ENCODE measurements at regions not wholly inside any gene's neighbourhood (a gene's known extent, or its start where the extent isn't known, plus 50 kb on each side); places are given as distances from the start of the nearest gene placed in this dataset.
A peak's percentile ranks its signal among the peaks of the same experiment; 100 is the strongest.

DNA sequence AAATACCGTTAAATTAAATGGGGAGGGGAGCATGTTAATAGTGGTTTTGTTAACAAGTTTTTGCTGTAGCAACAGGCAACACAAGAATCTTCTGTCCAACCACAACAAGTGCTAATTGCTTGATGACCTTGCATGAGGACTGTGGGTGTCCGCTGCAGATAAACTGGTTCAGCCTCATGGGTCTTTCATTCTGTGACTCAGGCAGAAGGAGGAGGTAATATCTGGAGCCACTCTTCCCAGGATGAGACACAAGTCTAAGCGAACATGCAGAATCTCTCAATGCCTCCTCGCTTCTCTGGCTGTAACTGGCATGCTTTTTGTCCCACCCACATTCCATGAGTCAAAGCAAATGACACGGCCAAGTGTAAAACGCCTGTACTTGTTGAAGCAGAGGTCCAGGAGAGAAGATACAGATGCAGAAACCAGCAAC is 56.6 kb upstream of the MYO16 start:
- ChIA-PET CTCF (no interaction called here), POLR2A (no interaction called here)
- Mint-ChIP-seq H3K36me3 (ENCODE audit: insufficient read depth, unreplicated experiment) (no peaks in the 10 kb centered on the region), H3K27ac (ENCODE audit: low read depth, unreplicated experiment) (no peak overlapping the region), H3K9me3 (ENCODE audit: unreplicated experiment) (no peaks in the 10 kb centered on the region), H3K27me3 (ENCODE audit: insufficient read depth, unreplicated experiment) (peaks cover 48% of the 10 kb centered on the region), H3K4me1 (ENCODE audit: insufficient read depth, unreplicated experiment) (no peaks in the 10 kb centered on the region), H3K4me3 (ENCODE audit: unreplicated experiment) (no peak overlapping the region)
- DNase-seq (ENCODE audit: unreplicated experiment) = peak; percentile 9
- BruUV-seq (replicated peaks) = no TSS peak
- intact Hi-C loops (cut with micrococcal nuclease) = no loop called here
- TF ChIP-seq, protein P1, sequence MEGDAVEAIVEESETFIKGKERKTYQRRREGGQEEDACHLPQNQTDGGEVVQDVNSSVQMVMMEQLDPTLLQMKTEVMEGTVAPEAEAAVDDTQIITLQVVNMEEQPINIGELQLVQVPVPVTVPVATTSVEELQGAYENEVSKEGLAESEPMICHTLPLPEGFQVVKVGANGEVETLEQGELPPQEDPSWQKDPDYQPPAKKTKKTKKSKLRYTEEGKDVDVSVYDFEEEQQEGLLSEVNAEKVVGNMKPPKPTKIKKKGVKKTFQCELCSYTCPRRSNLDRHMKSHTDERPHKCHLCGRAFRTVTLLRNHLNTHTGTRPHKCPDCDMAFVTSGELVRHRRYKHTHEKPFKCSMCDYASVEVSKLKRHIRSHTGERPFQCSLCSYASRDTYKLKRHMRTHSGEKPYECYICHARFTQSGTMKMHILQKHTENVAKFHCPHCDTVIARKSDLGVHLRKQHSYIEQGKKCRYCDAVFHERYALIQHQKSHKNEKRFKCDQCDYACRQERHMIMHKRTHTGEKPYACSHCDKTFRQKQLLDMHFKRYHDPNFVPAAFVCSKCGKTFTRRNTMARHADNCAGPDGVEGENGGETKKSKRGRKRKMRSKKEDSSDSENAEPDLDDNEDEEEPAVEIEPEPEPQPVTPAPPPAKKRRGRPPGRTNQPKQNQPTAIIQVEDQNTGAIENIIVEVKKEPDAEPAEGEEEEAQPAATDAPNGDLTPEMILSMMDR (IDR thresholded peaks at IDR 0.05; ENCODE audit: unreplicated experiment) = no peak

DNA sequence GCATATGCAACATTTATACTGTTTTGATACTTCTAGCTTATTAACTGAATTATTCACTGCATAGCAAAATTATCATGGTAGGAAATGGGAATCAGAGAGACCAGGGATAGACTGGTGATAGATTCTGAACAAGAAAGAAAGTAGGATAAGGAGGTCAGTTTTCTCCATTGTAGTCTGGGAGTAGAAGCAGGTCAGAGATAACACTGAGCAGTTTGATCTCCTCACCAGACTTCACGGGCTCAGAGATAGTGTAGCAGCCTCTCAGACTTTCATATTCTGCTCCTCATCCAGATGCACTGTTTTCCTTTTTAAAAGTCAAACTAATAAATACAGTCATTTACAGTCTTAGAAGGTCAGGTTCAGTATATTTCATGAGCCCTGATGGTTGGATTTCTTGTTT is 56.0 kb upstream of the MYO16 start:
- TF ChIP-seq, protein P1 (IDR thresholded peaks at IDR 0.05; ENCODE audit: unreplicated experiment) = no peak
- no peak overlapping the region for H3K27ac Mint-ChIP-seq (ENCODE audit: low read depth, unreplicated experiment)
- ChIA-PET CTCF (interaction anchor here (0.6 to 1.2 kb wide), 2 partner anchors 10 to 19 kb away, joined by 3 to 4 read pairs; no protein-coding TSS in a partner anchor), POLR2A (no interaction called here)
- no peaks in the 10 kb centered on the region for H3K9me3 Mint-ChIP-seq (ENCODE audit: unreplicated experiment)
- no peaks in the 10 kb centered on the region for H3K4me1 Mint-ChIP-seq (ENCODE audit: insufficient read depth, unreplicated experiment)
- no peak for DNase-seq (ENCODE audit: unreplicated experiment)
- intact Hi-C loops (cut with micrococcal nuclease) = no loop called here
- H3K27me3 Mint-ChIP-seq (ENCODE audit: insufficient read depth, unreplicated experiment) = peaks cover 49% of the 10 kb centered on the region
- BruUV-seq (replicated peaks) = no TSS peak
- no peak overlapping the region for H3K4me3 Mint-ChIP-seq (ENCODE audit: unreplicated experiment)
- H3K36me3 Mint-ChIP-seq (ENCODE audit: insufficient read depth, unreplicated experiment) = no peaks in the 10 kb centered on the region

DNA sequence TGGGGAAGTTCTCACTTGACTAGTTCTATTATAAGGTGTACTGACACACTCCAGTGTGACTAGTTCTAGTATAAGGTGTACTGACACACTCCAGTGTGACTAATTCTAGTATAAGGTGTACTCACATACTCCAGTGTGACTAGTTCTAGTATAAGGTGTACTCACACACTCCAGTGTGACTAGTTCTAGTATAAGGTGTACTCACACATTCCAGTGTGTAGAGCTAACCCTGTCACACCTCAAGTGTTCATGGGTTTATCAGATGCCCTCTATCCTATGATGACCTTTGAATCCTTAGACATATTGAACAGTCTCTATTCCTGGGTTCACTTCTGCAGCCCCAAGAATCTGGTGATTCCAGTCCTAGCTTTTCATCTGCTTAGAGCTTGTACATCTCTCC is 54.6 kb upstream of the MYO16 start:
- Mint-ChIP-seq H3K27ac (ENCODE audit: low read depth, unreplicated experiment) (no peak overlapping the region), H3K36me3 (ENCODE audit: insufficient read depth, unreplicated experiment) (no peaks in the 10 kb centered on the region), H3K9me3 (ENCODE audit: unreplicated experiment) (no peaks in the 10 kb centered on the region), H3K27me3 (ENCODE audit: insufficient read depth, unreplicated experiment) (peaks cover 57% of the 10 kb centered on the region), H3K4me1 (ENCODE audit: insufficient read depth, unreplicated experiment) (no peaks in the 10 kb centered on the region), H3K4me3 (ENCODE audit: unreplicated experiment) (no peak overlapping the region)
- POLR2A ChIA-PET = no interaction called here
- intact Hi-C loops (cut with micrococcal nuclease) = no loop called here
- TF ChIP-seq, protein P1 (IDR thresholded peaks at IDR 0.05; ENCODE audit: unreplicated experiment) = no peak
- CTCF ChIA-PET = no interaction called here
- BruUV-seq (replicated peaks) = no TSS peak
- no peak for DNase-seq (ENCODE audit: unreplicated experiment)

DNA sequence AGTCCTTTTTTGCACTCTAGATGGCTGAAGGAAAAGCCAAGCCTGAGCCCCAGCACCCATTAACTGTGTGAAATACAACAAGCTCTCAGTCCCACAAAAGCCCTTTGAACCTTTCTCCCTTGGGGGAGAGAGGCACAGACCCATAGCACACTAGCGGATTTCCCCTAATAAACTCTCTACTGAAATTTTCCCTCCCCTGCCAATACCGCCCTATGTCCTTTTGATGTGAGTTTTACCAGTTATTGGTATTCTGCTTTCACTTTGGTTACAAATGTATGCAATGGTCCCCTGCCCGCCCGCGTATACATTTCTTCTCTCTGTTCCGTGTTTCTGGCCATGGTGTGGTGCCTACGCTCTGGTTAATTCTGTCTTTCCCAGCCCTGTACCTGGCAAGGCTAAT is 54.0 kb upstream of the MYO16 start:
- Mint-ChIP-seq H3K4me3 (ENCODE audit: unreplicated experiment) (no peak overlapping the region), H3K36me3 (ENCODE audit: insufficient read depth, unreplicated experiment) (no peaks in the 10 kb centered on the region), H3K9me3 (ENCODE audit: unreplicated experiment) (no peaks in the 10 kb centered on the region), H3K27ac (ENCODE audit: low read depth, unreplicated experiment) (no peak overlapping the region), H3K27me3 (ENCODE audit: insufficient read depth, unreplicated experiment) (peaks cover 51% of the 10 kb centered on the region), H3K4me1 (ENCODE audit: insufficient read depth, unreplicated experiment) (no peaks in the 10 kb centered on the region)
- TF ChIP-seq, protein P1 (IDR thresholded peaks at IDR 0.05; ENCODE audit: unreplicated experiment) = no peak
- no peak for DNase-seq (ENCODE audit: unreplicated experiment)
- intact Hi-C loops (cut with micrococcal nuclease) = no loop called here
- ChIA-PET CTCF (no interaction called here), POLR2A (no interaction called here)
- no TSS peak for BruUV-seq (replicated peaks)
